Stomach (tissue), 8 donors: ENCODE measurements at regions not wholly inside any gene's neighbourhood (a gene's known extent, or its start where the extent isn't known, plus 50 kb on each side); places are given as distances from the start of the nearest gene placed in this dataset.

Experiments
- DNase-seq, 2 donors: peaks; one replicate each; pipeline versions ENCODE4 v3.0.0 to v3.0.0-alpha.2; 2013 to 2019
- H3K27ac ChIP-seq, 5 donors: fragments of 200-600 bp in 4 of 5; sonication (generic) in 4 of 5; one replicate each; pipeline ENCODE4 v1.5.1; 2013 to 2019; ENCODE audit warnings: mild to moderate bottlenecking in 1 of 5, moderate library complexity in 1 of 5
- H3K27me3 ChIP-seq, 3 donors: fragments of 200-600 bp; sonication (generic); one replicate each; pipeline ENCODE4 v1.5.1; 2017 to 2019; ENCODE audit warnings: mixed run types in 1 of 3
- H3K36me3 ChIP-seq, 4 donors: fragments of 200-600 bp; sonication (generic); 1 replicate in 3 of 4; 2 replicates in 1 of 4; pipeline ENCODE4 v1.5.1; 2016 to 2019
- H3K4me1 ChIP-seq, 4 donors: fragments of 200-600 bp; sonication (generic); one replicate each; pipeline ENCODE4 v1.5.1; 2016 to 2019
- H3K4me3 ChIP-seq, 4 donors: fragments of 200-600 bp; sonication (generic) in 3 of 4; one replicate each; pipeline ENCODE4 v1.5.1; 2016 to 2019; ENCODE audit warnings: mild to moderate bottlenecking in 1 of 4
- H3K9me3 ChIP-seq, 4 donors: fragments of 200-600 bp; sonication (generic); one replicate each; pipeline ENCODE4 v1.5.1; 2016 to 2019
- EP300 ChIP-seq: sonication (generic); formaldehyde crosslinking; IDR thresholded peaks from one replicate; pipeline ENCODE4 v1.6.1; 2017; ENCODE audit warnings: antibody characterized with exemption
- POLR2A ChIP-seq, 4 donors: fragments of 450-650 bp; IDR thresholded peaks; one replicate each; pipeline ENCODE4 v1.6.1; 2016; ENCODE audit warnings: antibody characterized with exemption in 4 of 4, control low read depth in 2 of 4, mild to moderate bottlenecking in 1 of 4, moderate library complexity in 1 of 4
- POLR2AphosphoS5 ChIP-seq, 3 donors: sonication (generic); formaldehyde crosslinking; IDR thresholded peaks; one replicate each; pipeline ENCODE4 v1.6.1; 2016; ENCODE audit warnings: antibody characterized with exemption in 3 of 3
- WGBS, 5 donors: extraction: QIAGEN DNeasy Blood & Tissue Kit in 3 of 5; methylation state at CpG; one replicate each; pipeline versions ENCODE4 v1.1.5 to v1.1.7; 2013 to 2018; 5-methylcytosine and 5-hydroxymethylcytosine counted together
- intact Hi-C: fragments of 100-400 bp; cut with DNase I; formaldehyde crosslinking; loops from one replicate; pipeline ENCODE4 v1.15.1; 2023; ENCODE audit warnings: low total_unique reads
- TF ChIP-seq, protein P1 (sequence below), 7 experiments: fragments of 450-650 bp in 4 of 7; fragments of 200-600 bp in 3 of 7; sonication (generic) in 3 of 7; IDR thresholded peaks; one replicate each; pipeline ENCODE4 v1.5.1; 2016 to 2019; ENCODE audit warnings: antibody characterized with exemption in 7 of 7, control low read depth in 2 of 7, mild to moderate bottlenecking in 1 of 7
- donor health status: healthy with polysubstance abuse.
- donor health status: Bipolar disorder and iron deficiency.
- donor health status: healthy.

DNA sequence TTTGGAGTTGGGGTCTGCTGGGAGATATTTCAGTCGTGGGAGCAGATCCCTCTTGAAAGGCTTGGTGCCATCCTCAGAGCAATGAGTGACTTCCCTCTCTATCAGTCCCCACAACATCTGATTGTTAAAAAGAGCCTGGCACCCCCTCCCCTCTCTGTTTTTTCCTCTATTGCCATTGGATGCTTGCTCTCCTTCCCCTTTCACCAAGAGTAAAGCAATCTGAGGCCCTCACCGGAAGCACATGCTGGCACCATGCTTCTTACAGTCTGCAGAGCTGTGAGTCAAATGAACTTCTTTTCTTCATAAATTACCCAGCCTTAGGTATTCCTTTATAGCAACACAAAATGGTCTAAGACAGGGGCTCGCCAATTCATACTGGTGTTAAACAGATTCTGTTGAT is 99.1 kb upstream of the CCND2 start:
- Histone ChIP-seq H3K27me3 (peaks cover 0 to 20% (median 0%) of the 10 kb centered on the region in 3 donors), H3K4me1 (no peaks in the 10 kb centered on the region), H3K4me3 (no peak overlapping the region), H3K9me3 (no peaks in the 10 kb centered on the region), H3K36me3 (no peaks in the 10 kb centered on the region), H3K27ac (no peak overlapping the region)
- WGBS, 5 donors: 78 to 90% (median 86%) methylated on average over 3 of the region's 3 CpGs
- intact Hi-C loops: no loop called here
- DNase-seq: no peak
- TF ChIP-seq EP300 (no peak), POLR2AphosphoS5 (IDR thresholded peaks at IDR 0.05) (no peak), POLR2A (IDR thresholded peaks at IDR 0.05) (no peak)
- TF ChIP-seq, protein P1, sequence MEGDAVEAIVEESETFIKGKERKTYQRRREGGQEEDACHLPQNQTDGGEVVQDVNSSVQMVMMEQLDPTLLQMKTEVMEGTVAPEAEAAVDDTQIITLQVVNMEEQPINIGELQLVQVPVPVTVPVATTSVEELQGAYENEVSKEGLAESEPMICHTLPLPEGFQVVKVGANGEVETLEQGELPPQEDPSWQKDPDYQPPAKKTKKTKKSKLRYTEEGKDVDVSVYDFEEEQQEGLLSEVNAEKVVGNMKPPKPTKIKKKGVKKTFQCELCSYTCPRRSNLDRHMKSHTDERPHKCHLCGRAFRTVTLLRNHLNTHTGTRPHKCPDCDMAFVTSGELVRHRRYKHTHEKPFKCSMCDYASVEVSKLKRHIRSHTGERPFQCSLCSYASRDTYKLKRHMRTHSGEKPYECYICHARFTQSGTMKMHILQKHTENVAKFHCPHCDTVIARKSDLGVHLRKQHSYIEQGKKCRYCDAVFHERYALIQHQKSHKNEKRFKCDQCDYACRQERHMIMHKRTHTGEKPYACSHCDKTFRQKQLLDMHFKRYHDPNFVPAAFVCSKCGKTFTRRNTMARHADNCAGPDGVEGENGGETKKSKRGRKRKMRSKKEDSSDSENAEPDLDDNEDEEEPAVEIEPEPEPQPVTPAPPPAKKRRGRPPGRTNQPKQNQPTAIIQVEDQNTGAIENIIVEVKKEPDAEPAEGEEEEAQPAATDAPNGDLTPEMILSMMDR (IDR thresholded peaks at IDR 0.05): no peak

DNA sequence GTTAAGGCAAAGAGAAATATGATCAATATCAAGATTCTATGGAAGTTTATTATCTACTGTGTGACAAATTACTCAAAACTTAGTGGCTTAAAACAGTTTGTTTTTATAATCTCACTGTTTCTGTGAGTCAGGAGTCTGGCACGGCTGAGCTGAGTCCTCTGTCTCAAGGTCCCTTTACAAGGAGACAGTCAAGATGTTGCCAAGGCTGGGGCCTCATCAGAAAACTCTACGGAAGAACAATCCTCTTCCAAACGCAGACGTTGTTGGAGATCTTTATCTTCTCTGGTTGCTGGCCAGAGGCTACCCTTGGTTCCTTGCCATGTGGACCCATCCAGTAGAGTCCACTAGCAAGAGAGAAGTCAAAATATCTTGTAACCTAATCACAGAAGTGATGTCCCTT is 100.6 kb upstream of the CCND2 start:
- 47 to 58% (median 50%) methylated on average over 4 of the region's 4 CpGs for WGBS, 5 donors
- TF ChIP-seq EP300 (no peak), POLR2AphosphoS5 (IDR thresholded peaks at IDR 0.05) (no peak), POLR2A (IDR thresholded peaks at IDR 0.05) (no peak)
- TF ChIP-seq, protein P1 (IDR thresholded peaks at IDR 0.05): no peak
- no peak overlapping the region for H3K27ac ChIP-seq
- H3K27me3 ChIP-seq: peaks cover 0 to 18% (median 0%) of the 10 kb centered on the region in 3 donors
- no peak overlapping the region for H3K4me3 ChIP-seq
- H3K4me1 ChIP-seq: no peaks in the 10 kb centered on the region
- H3K9me3 ChIP-seq: no peaks in the 10 kb centered on the region
- H3K36me3 ChIP-seq: no peaks in the 10 kb centered on the region
- DNase-seq: no peak
- intact Hi-C loops: no loop called here

DNA sequence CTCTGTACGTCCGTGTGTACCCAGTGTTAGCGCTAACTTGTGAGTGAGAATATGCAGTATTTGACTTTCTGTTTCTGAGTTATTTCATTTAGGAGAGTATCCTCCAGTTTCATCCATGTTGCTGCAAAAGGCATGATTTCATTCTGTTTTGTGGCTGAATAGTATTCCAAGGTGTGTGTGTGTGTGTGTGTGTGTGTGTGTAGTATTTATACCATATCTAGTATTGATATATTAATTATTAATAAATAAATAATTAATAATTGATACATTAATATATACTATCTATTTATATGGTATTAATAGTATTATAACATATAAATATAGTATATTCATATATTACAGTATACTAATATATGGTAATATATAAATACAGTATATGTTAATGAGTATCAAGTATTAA is 101.8 kb upstream of the CCND2 start:
- intact Hi-C loops: no loop called here
- no peaks in the 10 kb centered on the region for H3K9me3 ChIP-seq
- 80 to 95% (median 90%) methylated on average over 3 of the region's 3 CpGs for WGBS, 5 donors

DNA sequence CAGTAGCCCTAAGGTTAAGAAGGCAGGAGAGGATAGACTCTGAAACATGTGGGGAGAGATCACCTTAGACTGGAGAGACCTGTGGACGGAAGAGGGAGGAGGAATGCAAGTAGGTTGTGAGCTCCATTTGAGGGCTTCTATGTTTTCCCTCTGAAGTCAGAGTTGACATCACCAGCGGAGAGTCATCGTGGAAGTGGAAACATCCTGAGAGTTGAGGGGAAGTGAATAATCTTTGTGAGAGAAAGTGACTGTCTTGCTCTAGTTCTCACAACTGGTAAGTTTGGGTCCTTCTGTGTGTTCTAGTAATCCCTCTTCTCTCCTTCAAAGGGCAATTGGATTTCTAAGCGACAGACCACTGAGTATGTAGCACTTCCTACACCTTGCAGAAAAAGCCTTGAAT is 103.6 kb upstream of the CCND2 start:
- TF ChIP-seq EP300 (no peak), POLR2A (IDR thresholded peaks at IDR 0.05) (no peak), POLR2AphosphoS5 (IDR thresholded peaks at IDR 0.05) (no peak)
- TF ChIP-seq, protein P1 (IDR thresholded peaks at IDR 0.05): no peak
- H3K4me3 ChIP-seq: no peak overlapping the region
- no peaks in the 10 kb centered on the region for H3K9me3 ChIP-seq
- H3K27me3 ChIP-seq: peaks cover 0 to 18% (median 0%) of the 10 kb centered on the region in 3 donors
- no peaks in the 10 kb centered on the region for H3K36me3 ChIP-seq
- H3K27ac ChIP-seq: no peak overlapping the region
- no peak for DNase-seq
- intact Hi-C loops: no loop called here
- 70 to 82% (median 76%) methylated on average over 4 of the region's 4 CpGs for WGBS, 5 donors
- H3K4me1 ChIP-seq: peaks cover 0 to 5% (median 0%) of the 10 kb centered on the region in 4 donors

More for the DNA sequence above, 101.8 kb upstream of the CCND2 start:
- Histone ChIP-seq H3K4me1 (no peaks in the 10 kb centered on the region), H3K27me3 (peaks cover 0 to 10% (median 0%) of the 10 kb centered on the region in 3 donors), H3K36me3 (no peaks in the 10 kb centered on the region), H3K4me3 (no peak overlapping the region), H3K27ac (no peak overlapping the region)
- no peak for DNase-seq
- TF ChIP-seq EP300: no peak
- TF ChIP-seq, protein P1 (IDR thresholded peaks at IDR 0.05): no peak
- no peak for TF ChIP-seq POLR2A (IDR thresholded peaks at IDR 0.05)
- TF ChIP-seq POLR2AphosphoS5 (IDR thresholded peaks at IDR 0.05): no peak
